Cerebellar cortex (tissue), 1 donor: ENCODE measurements at regions not wholly inside any gene's neighbourhood (a gene's known extent, or its start where the extent isn't known, plus 50 kb on each side); places are given as distances from the start of the nearest gene placed in this dataset.

ENCODE experiments used
- DNase-seq: peaks from one replicate; pipeline ENCODE4 v3.0.0-alpha.2; 2015; ENCODE audit warnings: low spot score

DNA sequence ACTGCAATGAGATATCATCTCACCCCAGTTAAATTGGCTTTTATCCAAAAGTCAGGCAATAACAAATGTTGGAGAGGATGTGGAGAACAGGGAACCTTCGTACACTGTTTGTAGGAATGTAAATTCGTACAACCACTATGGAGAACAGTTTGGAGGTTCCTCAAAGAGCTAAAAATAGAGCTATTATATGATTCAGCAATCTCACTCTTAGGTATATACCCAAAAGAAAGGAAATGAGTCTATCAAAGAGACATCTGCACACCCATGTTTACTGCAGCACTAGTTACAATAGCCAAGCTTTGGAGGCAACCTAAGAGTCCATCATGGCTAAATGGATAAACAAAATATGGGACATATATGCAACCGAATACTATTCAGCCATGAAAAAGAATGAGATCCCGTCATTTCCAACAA is 68.0 kb upstream of the HES1 start:
- no peak for DNase-seq

DNA sequence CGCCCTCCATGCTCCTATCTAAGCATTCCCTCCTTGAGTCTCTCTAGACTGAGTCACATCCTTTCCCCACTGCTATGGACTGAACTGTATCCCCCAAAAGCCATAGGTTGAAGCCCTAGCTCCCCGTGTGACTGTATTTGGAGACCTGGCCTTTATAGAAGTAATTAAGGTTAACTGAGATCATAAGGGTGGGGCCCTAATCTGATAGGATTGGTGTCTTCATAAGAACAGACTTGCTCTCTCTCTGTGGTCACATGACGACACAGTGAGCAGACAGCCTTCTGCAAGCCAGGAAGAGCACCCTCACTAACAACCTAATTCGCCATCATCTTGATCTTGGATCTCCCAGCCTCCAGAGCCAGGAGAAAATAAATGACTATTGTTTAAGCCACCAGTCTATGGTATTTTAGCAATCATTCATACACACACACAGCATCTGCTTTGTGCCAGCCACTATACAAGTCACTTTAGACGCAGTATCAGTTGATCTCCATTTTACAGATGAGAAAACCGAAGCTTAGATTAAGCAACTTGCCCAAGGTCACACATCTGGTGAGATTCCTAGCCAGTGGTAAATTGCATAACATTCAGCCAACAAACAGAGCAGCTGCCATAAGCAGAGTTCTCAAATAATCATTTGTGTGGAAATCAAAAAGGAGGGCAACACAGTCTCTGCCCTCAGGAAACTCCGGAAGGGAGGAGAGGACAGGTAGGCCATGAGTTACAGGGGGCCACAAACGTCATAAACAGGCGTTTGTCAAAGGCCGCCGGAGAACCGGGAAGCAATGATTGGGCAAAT is 66.3 kb upstream of the HES1 start:
- DNase-seq: no peak

DNA sequence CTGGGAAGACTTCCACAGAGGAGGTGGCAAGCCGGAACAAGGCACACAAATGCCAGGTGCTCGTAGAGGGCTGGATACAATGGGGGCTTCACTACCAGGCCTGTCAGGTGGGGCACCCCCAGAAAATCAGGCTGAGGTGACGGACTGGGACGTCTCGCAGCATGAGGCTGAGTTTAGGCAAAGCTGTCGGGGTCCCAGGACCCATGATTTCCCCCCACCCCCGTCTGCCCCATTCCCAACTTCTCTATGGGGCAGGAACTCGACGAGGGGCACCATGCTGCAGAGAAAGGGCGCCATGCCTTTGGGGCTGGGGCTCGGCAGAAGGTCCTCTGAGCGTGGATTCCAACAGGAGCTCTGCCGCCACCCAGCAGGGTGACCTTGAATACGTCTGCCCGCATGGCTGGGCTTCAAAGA is 65.7 kb upstream of the HES1 start:
- DNase-seq: no peak

DNA sequence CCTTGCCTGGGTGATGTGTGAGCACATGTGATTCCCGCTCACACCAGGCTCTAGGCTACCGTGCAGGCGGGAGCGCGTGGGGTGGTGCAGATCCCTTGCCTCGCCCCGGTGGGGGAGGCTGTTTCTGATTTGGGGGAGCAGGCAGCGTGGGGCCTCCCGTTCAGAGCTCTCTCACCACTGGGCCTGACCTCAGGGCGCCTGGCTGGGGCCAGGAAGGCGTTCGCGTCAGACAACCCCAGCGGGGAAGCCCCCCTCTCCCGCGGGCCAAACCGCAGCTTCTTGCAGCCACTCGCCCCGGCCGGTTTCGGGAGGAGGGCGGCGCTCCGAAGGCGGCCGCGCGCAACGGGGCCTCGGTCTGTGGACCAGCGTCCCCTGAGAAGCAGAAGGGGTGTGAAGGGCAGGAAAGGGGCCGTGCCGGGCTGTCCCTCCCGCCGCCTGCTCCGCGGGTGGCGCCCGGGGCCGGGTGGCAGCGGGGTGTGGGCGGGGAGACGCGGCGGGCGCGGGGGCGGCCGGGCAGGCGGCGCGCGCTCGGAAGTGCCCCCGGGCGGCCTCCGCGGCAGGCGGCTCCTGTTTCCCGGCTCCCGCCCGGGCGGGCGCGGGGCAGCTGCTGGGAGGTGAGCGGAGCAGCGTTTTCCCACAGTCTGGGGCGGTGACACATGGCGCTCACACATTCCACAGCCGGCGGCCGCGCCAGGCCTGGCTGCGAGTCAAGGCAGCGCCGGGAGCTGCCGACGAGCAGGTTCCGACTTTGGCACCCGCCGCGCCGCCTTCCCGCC is 65.1 kb upstream of the HES1 start:
- DNase-seq: peak; percentile 22

DNA sequence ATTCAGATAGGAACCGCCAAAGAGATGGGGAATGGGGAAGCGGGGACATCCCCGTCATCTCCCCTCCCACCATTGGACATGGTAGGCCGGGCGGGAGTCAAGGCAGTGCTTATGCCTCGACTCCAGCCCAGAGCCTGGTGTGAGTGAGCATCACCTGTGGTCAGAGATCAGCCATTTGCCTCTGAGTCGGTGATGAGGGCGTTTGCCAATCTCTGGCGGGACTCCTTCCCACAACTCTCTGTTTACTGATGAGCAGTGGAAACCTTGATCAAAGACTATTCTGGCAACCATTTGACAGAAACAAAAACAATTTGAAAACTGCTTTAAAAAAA is 63.9 kb upstream of the HES1 start:
- DNase-seq: no peak

DNA sequence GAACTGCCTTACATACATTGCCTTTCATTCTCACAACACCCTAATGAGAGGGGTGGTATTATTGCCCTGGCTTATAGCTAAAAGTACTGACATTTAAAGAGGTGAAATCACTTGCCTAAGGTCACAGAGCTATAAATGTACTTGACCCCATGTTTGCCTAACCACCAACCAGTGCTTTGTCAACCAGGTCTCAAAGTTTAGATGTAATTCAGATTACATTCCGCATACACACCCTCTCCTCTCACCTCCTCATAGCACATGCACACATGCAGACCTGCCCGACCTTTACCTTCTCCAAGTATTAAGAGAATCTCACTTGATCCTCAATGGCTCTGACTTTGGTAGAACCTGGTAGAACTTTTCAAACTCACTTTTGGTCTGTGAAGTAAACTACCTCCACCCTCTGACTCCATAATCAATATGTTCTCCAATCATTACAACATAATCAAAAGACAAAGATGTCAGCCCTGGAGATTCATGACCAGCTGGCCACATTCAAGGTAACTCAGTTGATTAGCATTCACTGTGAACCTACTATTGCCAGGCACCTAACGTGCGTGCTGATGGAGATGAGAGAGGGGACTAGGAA is 63.2 kb upstream of the HES1 start:
- no peak for DNase-seq

DNA sequence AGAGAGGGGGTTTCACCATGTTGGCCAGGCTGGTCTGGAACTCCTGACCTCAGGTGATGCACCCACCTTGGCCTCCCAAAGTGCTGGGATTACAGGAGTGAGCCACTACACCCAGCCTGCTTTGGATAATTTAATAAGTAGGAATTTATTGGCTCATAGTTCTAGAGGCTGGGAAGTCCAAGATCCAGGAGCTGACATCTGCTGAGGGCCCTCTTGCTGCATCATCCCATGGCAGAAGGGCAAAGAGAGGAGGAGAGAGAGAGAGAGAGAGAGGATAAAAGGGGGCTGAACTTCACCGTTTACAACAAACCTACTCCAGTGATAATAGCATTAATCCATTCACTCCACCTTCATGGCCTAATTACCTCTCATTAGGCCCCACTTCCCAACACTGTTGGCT is 62.0 kb upstream of the HES1 start:
- DNase-seq: no peak

DNA sequence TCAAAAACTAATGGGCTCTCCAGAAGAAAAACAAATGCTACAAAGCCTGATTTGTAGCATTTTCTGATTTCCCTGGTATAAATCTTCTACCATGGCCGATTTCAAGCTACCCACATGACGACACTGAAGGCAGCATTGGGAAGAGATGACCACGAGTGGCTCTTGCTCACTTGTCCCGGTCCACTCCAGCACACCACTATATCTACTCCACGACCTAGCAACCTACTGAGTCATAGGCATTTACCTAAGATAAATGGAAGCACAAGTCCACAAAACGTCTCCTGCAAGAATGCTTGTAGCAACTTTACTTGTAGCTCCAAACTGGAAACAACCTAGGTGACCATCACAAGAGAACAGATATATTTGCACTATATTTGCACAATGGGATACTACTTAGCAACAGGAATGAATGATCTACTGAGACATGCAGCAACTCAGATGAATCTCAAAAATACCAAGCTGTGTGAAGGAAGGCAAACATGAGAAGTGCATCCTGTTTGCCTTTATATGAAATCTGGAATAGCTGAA is 60.8 kb upstream of the HES1 start:
- DNase-seq: no peak

DNA sequence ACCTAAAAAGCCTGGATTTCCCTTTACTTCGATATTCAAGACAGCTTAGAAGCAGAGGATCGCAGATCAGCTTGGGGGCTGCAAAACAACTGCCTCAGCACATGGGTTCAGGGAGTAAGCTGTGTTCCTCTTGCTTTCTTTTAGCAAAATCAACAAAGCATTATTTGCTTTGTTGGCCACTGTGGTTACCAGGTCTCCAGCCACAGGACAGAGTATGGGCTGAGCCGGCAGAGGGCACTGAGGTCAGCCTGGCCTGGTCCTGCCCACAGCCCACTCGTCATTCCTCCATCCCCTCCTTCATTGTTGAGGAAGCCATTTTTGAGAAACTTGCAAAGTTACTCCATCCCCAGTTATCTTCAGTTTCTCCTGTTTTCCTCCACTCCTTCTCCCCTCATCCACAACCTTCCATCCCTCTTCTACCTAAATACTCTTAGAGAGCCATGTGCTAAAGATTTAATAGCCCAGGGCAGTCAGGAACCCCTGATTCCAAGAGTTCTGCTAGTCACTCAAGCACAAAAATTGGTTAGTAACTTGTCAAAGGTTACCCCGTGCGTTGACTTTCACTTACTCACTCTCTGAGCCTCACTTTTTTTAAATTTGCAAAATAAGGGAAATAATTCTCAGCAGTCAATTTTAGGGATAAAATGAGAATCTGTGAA is 60.0 kb upstream of the HES1 start:
- no peak for DNase-seq

DNA sequence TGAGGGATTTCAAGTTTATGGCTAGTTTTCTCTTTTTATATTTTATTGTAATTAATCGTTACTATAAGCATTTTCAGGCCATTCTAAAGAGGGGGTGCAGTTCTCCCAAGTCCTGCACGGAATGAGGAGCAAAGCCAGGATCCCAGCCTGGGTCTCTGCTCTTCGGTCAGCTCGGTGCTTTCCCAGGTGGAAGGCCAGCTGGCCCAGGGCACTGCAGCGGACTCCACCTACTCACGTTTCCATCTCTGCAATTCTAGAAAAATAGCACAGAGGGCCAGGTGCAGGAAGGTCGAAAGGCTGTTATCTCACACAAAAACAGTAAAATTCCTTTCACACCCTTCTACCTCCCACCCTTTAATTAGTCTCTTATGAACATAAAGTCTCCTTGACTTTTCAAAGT is 59.5 kb upstream of the HES1 start:
- no peak for DNase-seq

DNA sequence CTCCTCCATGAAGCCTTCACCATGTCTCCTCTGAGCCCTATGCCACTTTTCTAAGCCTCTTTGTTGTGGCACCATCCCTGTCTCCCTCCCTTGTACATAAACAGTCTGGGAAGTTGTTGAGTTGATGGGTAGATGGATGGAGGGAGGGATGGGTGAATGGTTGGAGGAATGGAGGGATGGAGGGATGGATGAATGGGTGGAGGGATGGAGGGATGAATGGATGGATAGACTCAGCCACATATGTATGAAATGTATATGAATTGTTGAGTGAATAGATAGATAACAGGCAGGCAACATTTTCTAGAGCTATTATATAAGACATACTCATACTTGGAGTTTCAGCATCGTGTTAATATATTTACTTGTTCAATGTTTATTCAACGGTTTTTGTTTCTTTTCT is 58.3 kb upstream of the HES1 start:
- no peak for DNase-seq

DNA sequence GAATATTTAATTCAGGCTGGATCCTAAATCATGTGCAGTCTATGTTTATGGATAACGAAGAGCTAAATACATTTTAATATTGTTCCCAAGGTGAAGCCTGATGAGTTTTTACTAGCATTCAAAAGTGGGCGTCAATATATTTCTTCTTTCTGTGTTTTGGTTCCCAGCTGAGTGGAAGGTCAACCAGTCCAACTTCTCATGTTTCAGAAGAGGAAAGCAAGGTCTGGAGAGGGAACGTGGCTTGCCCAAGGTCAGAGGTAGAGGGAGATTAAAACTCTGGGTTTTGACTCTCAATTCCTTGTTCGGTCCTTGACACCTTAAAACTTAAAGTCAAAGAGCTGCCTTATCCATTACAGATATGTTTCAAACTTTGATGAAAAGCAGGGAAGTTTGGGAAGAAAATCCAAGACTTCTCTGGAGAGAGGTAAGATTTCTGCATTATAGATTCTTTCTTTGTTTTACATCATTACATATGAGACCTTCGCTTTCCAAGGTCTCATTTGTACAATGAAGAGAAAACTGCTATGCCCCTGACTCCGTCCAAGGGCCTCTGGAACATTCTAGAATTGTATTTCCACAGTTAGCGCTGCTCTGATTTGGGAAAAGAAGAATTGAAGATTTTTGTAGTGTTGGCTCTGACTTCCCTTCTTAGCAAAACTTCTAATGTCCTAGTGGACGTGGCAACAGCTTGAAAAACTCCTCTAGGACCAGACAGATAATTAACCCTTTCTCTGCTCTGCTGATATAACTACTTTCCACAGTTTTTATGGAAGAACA is 57.7 kb upstream of the HES1 start:
- DNase-seq: no peak

DNA sequence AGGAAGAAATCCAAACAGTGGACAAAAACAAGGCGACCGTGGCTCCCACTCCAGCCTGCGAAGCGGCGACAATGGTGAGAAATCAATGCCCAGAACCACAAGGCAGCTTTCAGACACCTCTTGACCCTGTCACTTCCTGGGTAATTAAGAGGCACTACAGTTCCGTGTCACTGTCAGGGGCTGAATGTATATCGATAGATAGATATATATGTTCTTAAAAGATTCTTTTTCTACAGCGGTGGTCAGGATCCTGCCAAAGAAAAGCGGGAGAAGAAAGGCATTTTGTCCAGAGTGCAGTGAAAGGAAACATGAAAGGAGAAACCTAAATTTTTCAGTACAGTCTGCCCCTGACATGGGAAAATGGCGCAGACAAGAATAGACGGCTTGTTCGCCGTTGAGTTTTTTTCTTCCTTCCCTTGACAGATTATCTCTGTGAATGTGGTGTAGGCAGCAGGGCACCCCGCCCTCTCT is 56.2 kb upstream of the HES1 start:
- no peak for DNase-seq

DNA sequence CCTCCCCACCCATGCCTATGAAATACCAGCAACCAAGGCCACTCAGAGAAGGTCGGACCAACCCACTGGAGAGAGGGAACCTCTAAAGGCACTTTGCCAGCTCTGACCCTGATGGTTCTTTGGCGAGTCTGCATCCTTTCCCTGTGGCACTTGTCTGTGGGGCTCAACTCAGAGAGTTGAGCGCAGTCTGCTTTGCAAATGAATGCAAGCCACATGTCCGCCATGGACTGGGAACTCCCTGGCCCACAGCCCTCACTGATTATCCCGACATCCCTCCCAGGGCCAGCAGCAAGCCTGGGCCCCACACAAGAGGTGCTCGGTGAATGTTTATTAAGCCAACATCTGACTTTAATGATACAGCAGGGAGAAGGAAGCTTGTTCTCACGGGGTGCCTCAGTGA is 55.5 kb upstream of the HES1 start:
- no peak for DNase-seq

DNA sequence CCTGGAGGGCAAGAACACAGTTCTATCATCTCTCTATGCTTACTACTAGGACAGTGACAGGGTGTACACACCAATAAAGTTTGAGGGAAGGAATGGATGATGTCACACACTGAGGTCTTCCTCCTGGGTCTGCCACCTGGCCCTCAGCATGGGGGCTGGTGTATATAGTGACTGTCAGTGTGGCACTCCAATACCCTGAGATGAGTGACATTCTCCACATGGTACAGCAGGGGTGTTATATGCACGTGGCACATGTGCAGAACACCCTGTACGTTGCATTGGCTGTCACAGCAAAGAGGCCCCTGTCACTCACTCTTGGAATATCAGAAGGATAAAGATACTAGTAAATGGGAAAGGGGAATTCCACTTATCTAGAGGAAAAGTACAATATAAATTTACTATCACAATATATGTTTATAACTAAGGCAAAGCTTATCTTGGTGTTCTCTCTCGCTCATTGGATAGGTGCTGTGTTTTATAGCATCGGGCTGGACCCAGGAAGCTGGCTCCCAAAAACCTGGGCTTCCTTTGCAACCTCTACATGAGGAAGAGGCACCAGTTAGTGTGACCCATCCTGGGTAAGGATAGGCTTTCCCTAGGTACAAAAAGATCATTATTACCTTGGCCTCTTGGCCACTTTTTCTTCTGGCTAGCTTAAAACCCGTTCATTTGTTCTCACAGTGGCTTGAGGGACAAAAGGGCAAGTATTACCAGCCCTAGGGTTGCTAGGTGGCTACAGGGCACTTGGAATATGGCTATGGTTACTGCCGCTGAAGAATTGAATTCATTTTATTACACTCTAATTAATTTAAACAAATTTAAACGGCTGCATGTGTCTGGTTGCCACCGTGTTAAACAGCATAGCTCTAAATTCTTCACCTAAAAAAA is 54.8 kb upstream of the HES1 start:
- DNase-seq: no peak

DNA sequence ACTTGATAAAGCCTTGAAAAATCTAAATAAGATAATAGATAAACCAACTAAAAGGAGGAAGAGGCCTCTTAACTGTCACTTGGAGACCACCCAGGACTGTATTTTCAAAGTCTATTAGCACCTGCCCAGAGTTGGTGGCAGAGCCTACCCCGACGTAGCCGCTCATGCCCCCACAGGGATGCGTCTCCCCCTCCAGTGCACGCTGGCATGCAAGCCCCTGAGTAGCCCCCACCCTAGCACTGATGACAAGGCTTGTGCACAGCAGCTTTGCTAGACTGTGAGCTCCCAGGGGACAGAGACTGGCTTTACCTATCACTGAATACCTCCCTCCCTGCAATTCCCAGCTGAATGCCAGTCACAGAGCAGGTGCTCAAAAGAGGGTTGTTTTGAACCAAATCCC is 54.1 kb upstream of the HES1 start:
- no peak for DNase-seq

DNA sequence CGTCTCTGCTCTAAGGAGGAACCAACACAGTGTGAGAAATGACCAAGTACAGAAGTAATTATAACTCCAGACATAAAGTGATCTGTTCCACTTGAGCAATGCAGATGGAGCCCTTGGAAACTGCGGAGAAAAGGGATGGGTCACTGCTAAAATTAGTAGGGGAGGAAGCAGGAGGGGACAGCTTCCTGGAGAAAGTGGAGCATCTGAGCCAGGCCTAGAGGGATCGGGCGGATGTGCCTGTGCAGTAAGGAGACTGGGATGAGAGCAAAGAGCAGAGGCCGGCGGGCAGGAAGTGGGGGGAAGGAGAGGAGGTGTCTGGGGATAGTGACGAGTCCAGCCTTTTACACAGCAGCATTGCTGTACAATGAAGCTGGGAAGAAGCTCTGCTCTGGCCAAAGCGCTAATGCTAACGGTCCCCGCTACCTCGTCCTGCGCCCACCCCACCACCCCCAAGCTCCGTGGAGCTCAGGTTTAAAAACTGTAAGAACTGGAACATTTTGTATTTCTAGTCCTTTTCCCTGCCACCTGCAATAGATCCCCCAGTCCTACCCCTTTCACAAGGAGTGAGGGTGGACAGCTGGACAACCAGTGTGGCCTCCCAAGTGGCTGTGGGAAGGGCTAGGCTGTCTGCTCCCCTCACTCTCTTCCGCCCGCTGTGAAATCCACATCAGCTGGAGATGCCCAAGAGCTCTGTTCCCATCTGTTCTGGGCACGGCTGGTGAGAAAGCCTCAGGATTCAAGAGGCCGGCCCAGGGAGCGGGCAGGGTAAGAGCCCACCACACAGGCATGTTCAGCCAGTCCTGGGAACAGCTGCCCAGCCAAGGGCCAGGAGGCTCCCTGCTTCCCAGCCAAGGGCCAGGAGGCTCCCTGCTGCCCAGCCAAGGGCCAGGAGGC is 53.0 kb upstream of the HES1 start:
- DNase-seq: no peak

DNA sequence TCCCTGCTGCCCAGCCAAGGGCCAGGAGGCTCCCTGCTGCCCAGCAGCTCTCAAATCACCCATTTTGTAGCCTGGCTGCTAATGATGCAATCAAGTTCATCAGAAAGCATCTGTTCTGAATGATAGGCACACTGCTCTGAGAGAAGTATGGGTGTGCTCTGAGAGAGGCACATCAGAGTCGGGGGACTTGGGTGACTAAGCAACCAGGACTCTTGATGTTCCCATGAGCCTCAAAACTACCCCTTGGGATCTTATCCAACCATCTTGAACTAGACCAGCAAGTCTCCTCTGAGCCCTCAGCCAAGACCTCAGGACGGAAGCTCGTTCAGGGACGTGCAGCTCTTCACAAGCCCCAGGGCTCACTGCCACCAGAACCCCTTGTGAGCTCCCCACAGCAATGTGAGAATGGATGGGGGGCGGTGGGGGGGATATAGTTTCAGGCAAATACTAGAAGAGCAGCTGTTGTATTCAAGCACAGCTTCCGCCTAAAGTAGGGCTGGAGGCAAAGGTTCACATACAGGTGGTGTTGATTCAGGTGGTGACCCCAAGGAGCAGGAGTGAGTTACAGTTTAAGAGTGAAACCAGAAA is 52.2 kb upstream of the HES1 start:
- DNase-seq: no peak

DNA sequence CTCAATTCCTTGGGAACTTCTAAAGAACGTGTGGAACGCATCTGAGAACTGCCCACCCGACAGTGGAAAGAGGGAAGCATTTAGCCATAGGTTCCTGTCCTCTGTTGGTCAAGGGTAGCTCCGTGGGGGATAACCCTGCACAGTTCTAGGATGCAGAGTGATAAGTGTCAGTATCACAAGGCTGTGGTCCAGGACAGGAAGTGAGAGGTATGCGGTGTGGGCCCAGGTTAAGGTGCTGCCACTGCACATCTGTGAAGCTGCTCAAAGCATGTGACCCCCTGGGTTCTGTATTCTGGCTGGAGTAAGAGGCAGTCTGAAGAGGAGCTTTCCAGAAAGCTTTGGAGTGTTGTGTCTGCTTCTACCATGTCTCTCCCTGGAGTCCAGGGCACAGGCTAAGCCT is 51.7 kb upstream of the HES1 start:
- no peak for DNase-seq
